GM12892 (cell line): ENCODE measurements at regions not wholly inside any gene's neighbourhood (a gene's known extent, or its start where the extent isn't known, plus 50 kb on each side); places are given as distances from the start of the nearest gene placed in this dataset.

ENCODE experiments used
- POLR2A ChIP-seq: IDR thresholded peaks from 2 replicates; pipeline ENCODE4 v1.6.1; 2011; ENCODE audit warnings: low read depth, low read length, control low read depth
- POLR2AphosphoS5 ChIP-seq: IDR thresholded peaks from 2 replicates; pipeline ENCODE4 v1.6.1; 2011; ENCODE audit warnings: low read depth, low read length, control low read depth

- TF ChIP-seq POLR2AphosphoS5 (no peak), POLR2A (no peak)
Observed at GRCh38 chrX:8864161-8864560, 63.0 kb upstream of the FAM9A start.
